HEK293T (cell line): ENCODE measurements at regions not wholly inside any gene's neighbourhood (a gene's known extent, or its start where the extent isn't known, plus 50 kb on each side); places are given as distances from the start of the nearest gene placed in this dataset.

Source experiments
- ELF4 ChIP-seq: fragments of 450-650 bp; IDR thresholded peaks from 2 replicates; pipeline ENCODE4 v1.6.1; 2017; ENCODE audit warnings: antibody characterized with exemption
- FOXA1 ChIP-seq: fragments of 450-650 bp; IDR thresholded peaks from 2 replicates; pipeline ENCODE4 v1.6.1; 2016; ENCODE audit warnings: mild to moderate bottlenecking
- FOXK2 ChIP-seq: fragments of 450-650 bp; IDR thresholded peaks from 2 replicates; pipeline ENCODE4 v1.6.1; 2016; ENCODE audit warnings: mild to moderate bottlenecking
- FOXM1 ChIP-seq: fragments of 450-650 bp; IDR thresholded peaks from 2 replicates; pipeline ENCODE4 v1.6.1; 2017; ENCODE audit warnings: mild to moderate bottlenecking, borderline replicate concordance
- L3MBTL2 ChIP-seq: fragments of 450-650 bp; conservative IDR thresholded peaks from 2 replicates; pipeline ENCODE4 v1.6.1; 2016; ENCODE audit warnings: mild to moderate bottlenecking
- LEF1 ChIP-seq: fragments of 450-650 bp; IDR thresholded peaks from 2 replicates; pipeline ENCODE4 v1.6.1; 2017; ENCODE audit warnings: mild to moderate bottlenecking, borderline replicate concordance
- NFRKB ChIP-seq: fragments of 450-650 bp; IDR thresholded peaks from 2 replicates; pipeline ENCODE4 v1.6.1; 2016; ENCODE audit warnings: mild to moderate bottlenecking, moderate library complexity
- SP1 ChIP-seq: fragments of 450-650 bp; IDR thresholded peaks from 2 replicates; pipeline ENCODE4 v1.6.1; 2017
- SUZ12 ChIP-seq: fragments of 450-650 bp; IDR thresholded peaks from 2 replicates; pipeline ENCODE4 v1.6.1; 2016; ENCODE audit warnings: mild to moderate bottlenecking
- TARDBP ChIP-seq: fragments of 450-650 bp; IDR thresholded peaks from 2 replicates; pipeline ENCODE4 v1.6.1; 2016
- ZNF384 ChIP-seq: fragments of 450-650 bp; IDR thresholded peaks from 2 replicates; pipeline ENCODE4 v1.6.1; 2016

- TF ChIP-seq FOXM1 (no peak), FOXK2 (no peak), SUZ12 (no peak), SP1 (no peak), LEF1 (no peak), FOXA1 (no peak), TARDBP (no peak), ELF4 (no peak), ZNF384 (no peak), NFRKB (no peak), L3MBTL2 (no peak)
Measured at GRCh38 chr5:13627673-13628454, 316.6 kb downstream of the DNAH5 start.
